Suprapubic skin (tissue), 3 donors: ENCODE measurements at regions not wholly inside any gene's neighbourhood (a gene's known extent, or its start where the extent isn't known, plus 50 kb on each side); places are given as distances from the start of the nearest gene placed in this dataset.

ENCODE experiments used
- CTCF ChIP-seq, 2 donors: fragments of 200-600 bp in 1 of 2; fragments of 450-650 bp in 1 of 2; sonication (generic) in 1 of 2; IDR thresholded peaks; one replicate each; pipeline ENCODE4 v1.5.1; 2016 to 2019; ENCODE audit warnings: antibody characterized with exemption in 2 of 2, mild to moderate bottlenecking in 1 of 2, moderate library complexity in 1 of 2
- POLR2AphosphoS5 ChIP-seq, 3 donors: sonication (generic); formaldehyde crosslinking; IDR thresholded peaks; one replicate each; pipeline ENCODE4 v1.6.1; 2017; ENCODE audit warnings: antibody characterized with exemption in 3 of 3

- TF ChIP-seq CTCF (IDR thresholded peaks at IDR 0.05), result no peak
- TF ChIP-seq POLR2AphosphoS5 (IDR thresholded peaks at IDR 0.05), result no peak
Measured at GRCh38 chr7:17626235-17626634, 314.1 kb downstream of the SNX13 start.
